ENCODE measurements at regions not wholly inside any gene's neighbourhood (a gene's known extent, or its start where the extent isn't known, plus 50 kb on each side); places are given as distances from the start of the nearest gene placed in this dataset.

DNA sequence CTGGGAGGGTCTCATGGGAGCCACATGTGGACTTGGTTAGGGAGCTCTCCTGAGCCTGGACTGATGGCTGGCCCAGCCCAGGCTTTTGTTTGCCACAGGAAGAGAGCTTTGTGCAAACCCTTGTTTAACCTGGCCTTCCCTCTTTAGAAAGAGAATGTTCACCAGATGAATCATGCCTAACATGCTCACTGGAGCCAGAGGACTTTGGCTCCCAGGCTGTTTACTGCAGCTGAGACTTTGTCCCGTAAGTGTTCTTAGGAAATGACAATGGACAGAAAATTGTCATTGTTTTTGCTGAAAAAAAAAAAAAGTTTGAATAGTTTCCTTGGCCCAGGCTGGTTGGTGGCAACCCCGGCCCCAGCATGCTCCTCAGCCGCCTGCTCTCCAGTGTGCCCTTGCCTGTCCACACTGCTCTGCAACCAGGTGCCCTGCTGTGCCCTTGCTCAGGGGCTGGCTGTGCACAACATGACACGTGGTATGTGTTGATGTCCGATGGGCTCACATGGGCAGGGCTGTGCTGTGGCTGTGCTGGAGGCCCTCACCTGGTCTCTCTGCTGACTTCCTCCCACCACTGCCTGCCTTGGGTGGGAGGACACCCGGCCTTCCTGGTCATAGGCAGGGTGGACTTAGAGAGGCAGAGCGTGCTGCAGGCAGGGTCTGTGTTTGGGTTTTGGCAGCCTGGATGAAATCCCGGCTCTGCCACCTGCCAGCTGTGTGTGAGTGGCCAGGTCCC is 215.3 kb upstream of the ZNF32 start:
- no peak for TF ChIP-seq EZH2 (IDR thresholded peaks at IDR 0.05; ENCODE audit: low read depth)
- no peak for TF ChIP-seq CTCF (conservative IDR thresholded peaks at IDR 0.05)
- Histone ChIP-seq H3K27ac (no peak overlapping the region), H3K4me3 (no peak overlapping the region), H3K79me2 (ENCODE audit: low read depth) (no peaks in the 10 kb centered on the region), H3F3A (ENCODE audit: insufficient read depth, low read depth) (no peaks in the 10 kb centered on the region), H2AFZ (no peak overlapping the region), H3K4me1 (replicated peaks; ENCODE audit: insufficient read depth) (no peaks in the 10 kb centered on the region), H3K4me2 (no peak overlapping the region), H3K36me3 (ENCODE audit: low read depth) (no peaks in the 10 kb centered on the region), H4K20me1 (ENCODE audit: insufficient read depth) (no peaks in the 10 kb centered on the region), H3K9me2 (ENCODE audit: insufficient read depth) (no peaks in the 10 kb centered on the region), H3K9me3 (ENCODE audit: insufficient read depth, low read depth) (no peaks in the 10 kb centered on the region), H3K27me3 (ENCODE audit: insufficient read depth, low read depth) (peaks cover 14% of the 10 kb centered on the region)
- no TSS peak for BruUV-seq (replicated peaks)
- intact Hi-C loops (cut with micrococcal nuclease; ENCODE audit: unreplicated experiment) = loop anchor here (1.0 to 5.0 kb wide), 3 partner anchors 10 to 1113 kb away; partner anchors contain the start of gene DEPP1
- POLR2A ChIA-PET (ENCODE audit: unreplicated experiment) = interaction anchor here (0.5 to 0.7 kb wide), 2 partner anchors 12 to 215 kb away, joined by 3 to 6 read pairs; partner anchors contain the start of gene ZNF32
- CTCF ChIA-PET = no interaction called here
- peak; percentile 61 to 77 for DNase-seq

GRCh38 chr10:43863270-43863669 is 214.6 kb upstream of the ZNF32 start:
- Histone ChIP-seq H3K27ac (no peak overlapping the region), H3K4me3 (no peak overlapping the region), H3K79me2 (ENCODE audit: low read depth) (no peaks in the 10 kb centered on the region), H3F3A (ENCODE audit: insufficient read depth, low read depth) (no peaks in the 10 kb centered on the region), H2AFZ (no peak overlapping the region), H3K4me2 (no peak overlapping the region), H3K9me3 (ENCODE audit: insufficient read depth, low read depth) (no peaks in the 10 kb centered on the region), H3K4me1 (replicated peaks; ENCODE audit: insufficient read depth) (no peaks in the 10 kb centered on the region), H4K20me1 (ENCODE audit: insufficient read depth) (no peaks in the 10 kb centered on the region), H3K9me2 (ENCODE audit: insufficient read depth) (no peaks in the 10 kb centered on the region), H3K27me3 (ENCODE audit: insufficient read depth, low read depth) (peaks cover 19% of the 10 kb centered on the region), H3K36me3 (ENCODE audit: low read depth) (no peaks in the 10 kb centered on the region)
- no peak for DNase-seq
- BruUV-seq (replicated peaks) = no TSS peak
- no peak for TF ChIP-seq CTCF (conservative IDR thresholded peaks at IDR 0.05)
- TF ChIP-seq EZH2 (IDR thresholded peaks at IDR 0.05; ENCODE audit: low read depth) = no peak
- ChIA-PET CTCF (no interaction called here), POLR2A (ENCODE audit: unreplicated experiment) (interaction anchor here (0.5 to 0.7 kb wide), 2 partner anchors 11 to 215 kb away, joined by 3 to 6 read pairs; partner anchors contain the start of gene ZNF32)
- intact Hi-C loops (cut with micrococcal nuclease; ENCODE audit: unreplicated experiment) = loop anchor here (1.0 to 5.0 kb wide), 2 partner anchors 9 to 1114 kb away; partner anchors contain the start of gene DEPP1

DNA sequence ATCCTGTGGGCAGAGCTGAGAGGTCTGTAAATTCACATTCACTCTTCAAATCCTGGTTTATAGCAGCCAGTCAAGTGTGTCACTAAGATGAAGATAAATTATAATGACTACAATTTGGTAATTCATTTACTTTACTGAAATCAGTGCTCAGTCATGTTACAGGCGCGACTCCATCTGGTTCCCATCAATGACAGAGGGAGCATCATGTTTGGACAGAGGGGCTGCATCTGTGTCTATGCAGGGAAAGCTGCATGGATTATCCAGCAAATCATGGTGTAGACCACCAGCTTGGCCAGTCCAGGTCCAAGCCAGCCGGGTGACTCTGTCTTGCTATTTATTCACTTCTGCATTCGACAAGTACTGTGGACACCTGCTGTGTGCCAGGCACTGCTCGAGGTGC is 214.1 kb upstream of the ZNF32 start:
- Histone ChIP-seq H3K27me3 (ENCODE audit: insufficient read depth, low read depth) (peaks cover 23% of the 10 kb centered on the region), H3K9me3 (ENCODE audit: insufficient read depth, low read depth) (no peaks in the 10 kb centered on the region), H3F3A (ENCODE audit: insufficient read depth, low read depth) (no peaks in the 10 kb centered on the region), H2AFZ (no peak overlapping the region), H4K20me1 (ENCODE audit: insufficient read depth) (no peaks in the 10 kb centered on the region), H3K4me2 (no peak overlapping the region), H3K36me3 (ENCODE audit: low read depth) (no peaks in the 10 kb centered on the region), H3K9me2 (ENCODE audit: insufficient read depth) (no peaks in the 10 kb centered on the region), H3K79me2 (ENCODE audit: low read depth) (no peaks in the 10 kb centered on the region), H3K4me3 (no peak overlapping the region), H3K27ac (no peak overlapping the region), H3K4me1 (replicated peaks; ENCODE audit: insufficient read depth) (no peaks in the 10 kb centered on the region)
- ChIA-PET POLR2A (ENCODE audit: unreplicated experiment) (no interaction called here), CTCF (no interaction called here)
- no peak for TF ChIP-seq EZH2 (IDR thresholded peaks at IDR 0.05; ENCODE audit: low read depth)
- no peak for TF ChIP-seq CTCF (conservative IDR thresholded peaks at IDR 0.05)
- intact Hi-C loops (cut with micrococcal nuclease; ENCODE audit: unreplicated experiment) = loop anchor here (1.0 to 5.0 kb wide), 2 partner anchors 8 to 1115 kb away; partner anchors contain the start of gene DEPP1
- no TSS peak for BruUV-seq (replicated peaks)
- no peak for DNase-seq

Measured in PC-9 (cell line).